Naive thymus-derived CD4-positive, alpha-beta T cell (primary cell): ENCODE measurements at regions not wholly inside any gene's neighbourhood (a gene's known extent, or its start where the extent isn't known, plus 50 kb on each side); places are given as distances from the start of the nearest gene placed in this dataset.

Source experiments
- ATAC-seq: fragments of 150-1000 bp; cut with Tn5 transposase; 2 replicates; pipeline ENCODE4 v1.10.0; 2021; ENCODE audit warnings: mild to moderate bottlenecking, moderate library complexity
- CTCF ChIA-PET: fragments of 350-600 bp; sonication (Branson Sonifier 250); formaldehyde crosslinking; loops from one replicate; lab custom pipeline; 2021; ENCODE audit warnings: antibody characterized with exemption; lab: Charles Lee
- POLR2A ChIA-PET: fragments of 350-600 bp; sonication (Branson Sonifier 250); formaldehyde crosslinking; loops from one replicate; lab custom pipeline; 2021; ENCODE audit warnings: antibody characterized with exemption, inconsistent platforms; lab: Charles Lee
- DNase-seq, 9 donors: peaks; one replicate each; pipeline versions ENCODE4 v3.0.0 to v3.0.0-alpha.2; 2020 to 2022; ENCODE audit warnings: mixed read lengths in 1 of 9
- H3K27ac ChIP-seq: one replicate; pipeline ENCODE4 v1.7.0; 2013; ENCODE audit warnings: mild to moderate bottlenecking, low read depth, low read length, moderate library complexity
- H3K27me3 ChIP-seq, 2 donors: one replicate each; pipeline ENCODE4 v1.7.0; 2013; ENCODE audit warnings: low read length in 2 of 2, mild to moderate bottlenecking in 2 of 2, moderate library complexity in 2 of 2; ENCODE audit not compliant: control insufficient read depth in 2 of 2, insufficient read depth in 2 of 2
- H3K36me3 ChIP-seq, 3 experiments: 1 replicate in 2 of 3; 2 replicates in 1 of 3; pipeline ENCODE4 v1.7.0; 2013; ENCODE audit warnings: low read length in 3 of 3, mild to moderate bottlenecking in 3 of 3, moderate library complexity in 1 of 3; ENCODE audit not compliant: insufficient read depth in 3 of 3, control insufficient read depth in 2 of 3
- H3K4me1 ChIP-seq, 2 donors: one replicate each; pipeline ENCODE4 v1.7.0; 2013; ENCODE audit warnings: low read length in 2 of 2, mild to moderate bottlenecking in 2 of 2, moderate library complexity in 1 of 2; ENCODE audit not compliant: control insufficient read depth in 2 of 2, insufficient read depth in 2 of 2
- H3K4me3 ChIP-seq: 2 replicates; pipeline ENCODE4 v1.7.0; 2013; ENCODE audit warnings: mild to moderate bottlenecking, low read length
- H3K9me3 ChIP-seq, 3 experiments: 1 replicate in 2 of 3; 2 replicates in 1 of 3; pipeline ENCODE4 v1.7.0; 2013; ENCODE audit warnings: low read length in 3 of 3; ENCODE audit not compliant: control insufficient read depth in 2 of 3
- H3K27ac Mint-ChIP-seq, 9 donors: one replicate each; pipeline ENCODE4 v1.8.0; 2020 to 2022; ENCODE audit warnings: mixed read lengths in 9 of 9, mild to moderate bottlenecking in 8 of 9, moderate library complexity in 5 of 9, inconsistent platforms in 2 of 9
- H3K27me3 Mint-ChIP-seq, 5 donors: one replicate each; pipeline ENCODE4 v1.8.0; 2021 to 2022; ENCODE audit warnings: mixed read lengths in 5 of 5, mild to moderate bottlenecking in 1 of 5
- H3K36me3 Mint-ChIP-seq, 5 donors: one replicate each; pipeline ENCODE4 v1.8.0; 2020 to 2022; ENCODE audit warnings: mixed read lengths in 5 of 5, mild to moderate bottlenecking in 3 of 5, inconsistent platforms in 1 of 5
- H3K4me1 Mint-ChIP-seq, 7 donors: one replicate each; pipeline ENCODE4 v1.8.0; 2020 to 2022; ENCODE audit warnings: mixed read lengths in 7 of 7, mild to moderate bottlenecking in 3 of 7, inconsistent platforms in 1 of 7
- H3K4me3 Mint-ChIP-seq, 10 donors: one replicate each; pipeline ENCODE4 v1.8.0; 2020 to 2022; ENCODE audit warnings: mild to moderate bottlenecking in 10 of 10, mixed read lengths in 10 of 10, moderate library complexity in 6 of 10, inconsistent platforms in 2 of 10
- H3K9me3 Mint-ChIP-seq, 11 donors: one replicate each; pipeline ENCODE4 v1.8.0; 2020 to 2022; ENCODE audit warnings: mixed read lengths in 11 of 11, mild to moderate bottlenecking in 4 of 11, inconsistent platforms in 1 of 11, moderate library complexity in 1 of 11
- intact Hi-C, 2 donors: fragments of 100-400 bp; cut with micrococcal nuclease; formaldehyde crosslinking; loops; one replicate each; pipeline ENCODE4 v1.15.1; 2023

GRCh38 chr4:28665306-28665705 lies 1804.7 kb downstream of the STIM2 start:
- intact Hi-C loops, result no loop called here
- Mint-ChIP-seq H3K4me1 (no peaks in the 10 kb centered on the region), H3K36me3 (no peaks in the 10 kb centered on the region), H3K27ac (no peak overlapping the region), H3K9me3 (peaks cover 0 to 16% (median 2%) of the 10 kb centered on the region in 11 donors), H3K4me3 (no peak overlapping the region), H3K27me3 (no peaks in the 10 kb centered on the region)
- no peaks in the 10 kb centered on the region for H3K4me1 ChIP-seq
- no peak overlapping the region for H3K27ac ChIP-seq
- CTCF ChIA-PET, result no interaction called here
- POLR2A ChIA-PET, result no interaction called here
- ATAC-seq (no peak), DNase-seq (no peak)
- H3K4me3 ChIP-seq, result no peak overlapping the region
- no peaks in the 10 kb centered on the region for H3K27me3 ChIP-seq
- H3K36me3 ChIP-seq, result no peaks in the 10 kb centered on the region
- no peaks in the 10 kb centered on the region for H3K9me3 ChIP-seq

GRCh38 chr4:28675582-28675981 lies 1814.9 kb downstream of the STIM2 start:
- ChIA-PET CTCF (interaction anchor here (0.7 kb wide), 1 partner anchor 16 kb away, joined by 3 read pairs; no protein-coding TSS in a partner anchor), POLR2A (no interaction called here)
- H3K9me3 ChIP-seq, result no peaks in the 10 kb centered on the region
- intact Hi-C loops, result no loop called here
- Mint-ChIP-seq H3K4me3 (no peak overlapping the region), H3K9me3 (peaks cover 0 to 10% (median 6%) of the 10 kb centered on the region in 11 donors), H3K36me3 (no peaks in the 10 kb centered on the region), H3K27ac (no peak overlapping the region), H3K4me1 (no peaks in the 10 kb centered on the region), H3K27me3 (no peaks in the 10 kb centered on the region)
- no peak overlapping the region for H3K27ac ChIP-seq
- ATAC-seq, result no peak
- H3K4me3 ChIP-seq, result no peak overlapping the region
- H3K4me1 ChIP-seq, result no peaks in the 10 kb centered on the region
- no peaks in the 10 kb centered on the region for H3K36me3 ChIP-seq
- DNase-seq, result no peak
- no peaks in the 10 kb centered on the region for H3K27me3 ChIP-seq

GRCh38 chr4:28677808-28678207 lies 1817.2 kb downstream of the STIM2 start:
- Histone ChIP-seq H3K4me3 (no peak overlapping the region), H3K27me3 (no peaks in the 10 kb centered on the region), H3K9me3 (no peaks in the 10 kb centered on the region), H3K27ac (no peak overlapping the region), H3K4me1 (no peaks in the 10 kb centered on the region), H3K36me3 (no peaks in the 10 kb centered on the region)
- no peaks in the 10 kb centered on the region for H3K27me3 Mint-ChIP-seq
- POLR2A ChIA-PET, result no interaction called here
- no peak overlapping the region for H3K4me3 Mint-ChIP-seq
- CTCF ChIA-PET, result no interaction called here
- H3K27ac Mint-ChIP-seq, result no peak overlapping the region
- no peak for DNase-seq
- intact Hi-C loops, result no loop called here
- no peaks in the 10 kb centered on the region for H3K36me3 Mint-ChIP-seq
- ATAC-seq, result no peak
- H3K9me3 Mint-ChIP-seq, result peaks cover 0 to 7% (median 1%) of the 10 kb centered on the region in 11 donors
- H3K4me1 Mint-ChIP-seq, result no peaks in the 10 kb centered on the region

- no peaks in the 10 kb centered on the region for H3K4me1 Mint-ChIP-seq
- H3K9me3 Mint-ChIP-seq, result peaks cover 0 to 33% (median 4%) of the 10 kb centered on the region in 11 donors
- no peak overlapping the region for H3K27ac ChIP-seq
- H3K9me3 ChIP-seq, result no peaks in the 10 kb centered on the region
- H3K4me3 ChIP-seq, result no peak overlapping the region
- no peaks in the 10 kb centered on the region for H3K27me3 Mint-ChIP-seq
- no peak for DNase-seq
- H3K4me3 Mint-ChIP-seq, result no peak overlapping the region
- no peaks in the 10 kb centered on the region for H3K27me3 ChIP-seq
- ChIA-PET CTCF (no interaction called here), POLR2A (no interaction called here)
- ATAC-seq, result no peak
- intact Hi-C loops, result no loop called here
- H3K36me3 Mint-ChIP-seq, result no peaks in the 10 kb centered on the region
- no peak overlapping the region for H3K27ac Mint-ChIP-seq
- no peaks in the 10 kb centered on the region for H3K4me1 ChIP-seq
- H3K36me3 ChIP-seq, result no peaks in the 10 kb centered on the region
These were observed 1822.2 kb downstream of the STIM2 start for GRCh38 chr4:28682847-28683246.

GRCh38 chr4:28686618-28687017 lies 1826.0 kb downstream of the STIM2 start:
- Mint-ChIP-seq H3K27me3 (no peaks in the 10 kb centered on the region), H3K4me3 (no peak overlapping the region), H3K27ac (no peak overlapping the region), H3K36me3 (no peaks in the 10 kb centered on the region), H3K9me3 (peaks cover 0 to 33% (median 5%) of the 10 kb centered on the region in 11 donors), H3K4me1 (no peaks in the 10 kb centered on the region)
- H3K27me3 ChIP-seq, result no peaks in the 10 kb centered on the region
- H3K9me3 ChIP-seq, result no peaks in the 10 kb centered on the region
- intact Hi-C loops, result no loop called here
- H3K4me3 ChIP-seq, result no peak overlapping the region
- ChIA-PET POLR2A (no interaction called here), CTCF (no interaction called here)
- DNase-seq (no peak), ATAC-seq (no peak)
- H3K4me1 ChIP-seq, result no peaks in the 10 kb centered on the region
- H3K36me3 ChIP-seq, result no peaks in the 10 kb centered on the region
- H3K27ac ChIP-seq, result no peak overlapping the region

GRCh38 chr4:28690890-28691289 lies 1830.2 kb downstream of the STIM2 start:
- Histone ChIP-seq H3K9me3 (no peaks in the 10 kb centered on the region), H3K4me3 (no peak overlapping the region), H3K27ac (no peak overlapping the region), H3K4me1 (no peaks in the 10 kb centered on the region), H3K36me3 (no peaks in the 10 kb centered on the region), H3K27me3 (no peaks in the 10 kb centered on the region)
- intact Hi-C loops, result no loop called here
- CTCF ChIA-PET, result no interaction called here
- ATAC-seq, result no peak
- peaks cover 0 to 18% (median 2%) of the 10 kb centered on the region in 11 donors for H3K9me3 Mint-ChIP-seq
- POLR2A ChIA-PET, result no interaction called here
- no peaks in the 10 kb centered on the region for H3K36me3 Mint-ChIP-seq
- no peaks in the 10 kb centered on the region for H3K4me1 Mint-ChIP-seq
- DNase-seq, result no peak
- H3K27ac Mint-ChIP-seq, result no peak overlapping the region
- H3K4me3 Mint-ChIP-seq, result no peak overlapping the region
- no peaks in the 10 kb centered on the region for H3K27me3 Mint-ChIP-seq

- Histone ChIP-seq H3K27ac (no peak overlapping the region), H3K27me3 (no peaks in the 10 kb centered on the region), H3K4me1 (no peaks in the 10 kb centered on the region), H3K36me3 (no peaks in the 10 kb centered on the region), H3K9me3 (no peaks in the 10 kb centered on the region), H3K4me3 (no peak overlapping the region)
- Mint-ChIP-seq H3K27me3 (no peaks in the 10 kb centered on the region), H3K4me3 (no peak overlapping the region), H3K4me1 (no peaks in the 10 kb centered on the region), H3K36me3 (no peaks in the 10 kb centered on the region), H3K9me3 (peaks cover 0 to 28% (median 3%) of the 10 kb centered on the region in 11 donors), H3K27ac (no peak overlapping the region)
- POLR2A ChIA-PET, result no interaction called here
- DNase-seq (no peak), ATAC-seq (no peak)
- intact Hi-C loops, result no loop called here
- CTCF ChIA-PET, result no interaction called here
These were observed 1841.9 kb downstream of the STIM2 start for GRCh38 chr4:28702571-28702970.
